Trophoblast cell (in vitro differentiated cells and primary cell): ENCODE measurements at regions not wholly inside any gene's neighbourhood (a gene's known extent, or its start where the extent isn't known, plus 50 kb on each side); places are given as distances from the start of the nearest gene placed in this dataset.

ENCODE experiments used
- DNase-seq, 2 donors: peaks; one replicate each; pipeline ENCODE4 v3.0.0-alpha.2; 2016
- H2AFZ ChIP-seq: 2 replicates; pipeline ENCODE4 v1.6.1; 2013; ENCODE audit warnings: low read length, moderate library complexity, mild to moderate bottlenecking; ENCODE audit not compliant: insufficient read depth, poor library complexity
- H2AK5ac ChIP-seq: 2 replicates; pipeline ENCODE4 v1.6.1; 2013; ENCODE audit warnings: mild to moderate bottlenecking, low read length
- H2BK120ac ChIP-seq: 2 replicates; pipeline ENCODE4 v1.6.1; 2013; ENCODE audit warnings: low read length, mild to moderate bottlenecking, moderate library complexity; ENCODE audit not compliant: insufficient read depth, poor library complexity
- H2BK12ac ChIP-seq: 2 replicates; pipeline ENCODE4 v1.6.1; 2013; ENCODE audit warnings: mild to moderate bottlenecking, low read length, moderate library complexity
- H2BK5ac ChIP-seq: 2 replicates; pipeline ENCODE4 v1.6.1; 2013; ENCODE audit warnings: low read length, low read depth, moderate library complexity, mild to moderate bottlenecking; ENCODE audit not compliant: poor library complexity
- H3K14ac ChIP-seq: 2 replicates; pipeline ENCODE4 v1.6.1; 2013; ENCODE audit warnings: mild to moderate bottlenecking, low read length
- H3K18ac ChIP-seq: 2 replicates; pipeline ENCODE4 v1.6.1; 2013; ENCODE audit warnings: mild to moderate bottlenecking, low read length
- H3K23ac ChIP-seq: 2 replicates; pipeline ENCODE4 v1.6.1; 2013; ENCODE audit warnings: low read length
- H3K27ac ChIP-seq: 2 replicates; pipeline ENCODE4 v1.5.1; 2013; ENCODE audit warnings: low read depth, mild to moderate bottlenecking, inconsistent platforms, low read length, moderate library complexity
- H3K27me3 ChIP-seq: 2 replicates; pipeline ENCODE4 v1.6.1; 2013; ENCODE audit warnings: inconsistent platforms, mild to moderate bottlenecking, low read length, moderate library complexity; ENCODE audit not compliant: insufficient read depth
- H3K36me3 ChIP-seq, 2 experiments: 1 replicate in 1 of 2; 2 replicates in 1 of 2; pipeline ENCODE4 v1.6.1; 2013; ENCODE audit warnings: low read length in 2 of 2, mild to moderate bottlenecking in 2 of 2, moderate library complexity in 1 of 2; ENCODE audit not compliant: insufficient read depth in 2 of 2, control insufficient read depth in 1 of 2
- H3K4ac ChIP-seq: 2 replicates; pipeline ENCODE4 v1.6.1; 2013; ENCODE audit warnings: low read depth, mild to moderate bottlenecking, low read length, moderate library complexity
- H3K4me1 ChIP-seq, 2 experiments: 1 replicate in 1 of 2; 2 replicates in 1 of 2; pipeline ENCODE4 v1.6.1; 2013; ENCODE audit warnings: low read length in 2 of 2, mild to moderate bottlenecking in 2 of 2, moderate library complexity in 1 of 2; ENCODE audit not compliant: insufficient read depth in 2 of 2, control insufficient read depth in 1 of 2
- H3K4me2 ChIP-seq: 2 replicates; pipeline ENCODE4 v1.6.1; 2013; ENCODE audit warnings: inconsistent platforms, mild to moderate bottlenecking, low read length, moderate library complexity
- H3K4me3 ChIP-seq: 2 replicates; pipeline ENCODE4 v1.5.1; 2013; ENCODE audit warnings: mild to moderate bottlenecking, low read depth, low read length, inconsistent platforms
- H3K79me1 ChIP-seq: one replicate; pipeline ENCODE4 v1.6.1; 2013; ENCODE audit warnings: low read length
- H3K79me2 ChIP-seq: 2 replicates; pipeline ENCODE4 v1.6.1; 2013; ENCODE audit warnings: low read length, mild to moderate bottlenecking; ENCODE audit not compliant: control insufficient read depth, insufficient read depth, poor library complexity
- H3K9ac ChIP-seq: 2 replicates; pipeline ENCODE4 v1.6.1; 2013; ENCODE audit warnings: mild to moderate bottlenecking, low read length
- H3K9me3 ChIP-seq: 2 replicates; pipeline ENCODE4 v1.6.1; 2013; ENCODE audit warnings: low read depth, mild to moderate bottlenecking, control low read depth, inconsistent platforms, low read length; ENCODE audit not compliant: insufficient read depth
- H4K12ac ChIP-seq: 2 replicates; pipeline ENCODE4 v1.6.1; 2013; ENCODE audit warnings: low read depth, mild to moderate bottlenecking, low read length, moderate library complexity
- H4K8ac ChIP-seq: 2 replicates; pipeline ENCODE4 v1.6.1; 2013; ENCODE audit warnings: low read depth, mild to moderate bottlenecking, low read length, moderate library complexity
- H4K91ac ChIP-seq: one replicate; pipeline ENCODE4 v1.6.1; 2013; ENCODE audit warnings: low read depth, mild to moderate bottlenecking, low read length, moderate library complexity
- WGBS: extraction: QIAGEN DNeasy Blood & Tissue Kit; methylation state at CpG from one replicate; pipeline ENCODE4 v1.1.7; 2013; ENCODE audit warnings: missing lambda C conversion rate; ENCODE audit not compliant: insufficient read length, insufficient coverage; ENCODE audit errors: extremely low coverage; 5-methylcytosine and 5-hydroxymethylcytosine counted together

DNA sequence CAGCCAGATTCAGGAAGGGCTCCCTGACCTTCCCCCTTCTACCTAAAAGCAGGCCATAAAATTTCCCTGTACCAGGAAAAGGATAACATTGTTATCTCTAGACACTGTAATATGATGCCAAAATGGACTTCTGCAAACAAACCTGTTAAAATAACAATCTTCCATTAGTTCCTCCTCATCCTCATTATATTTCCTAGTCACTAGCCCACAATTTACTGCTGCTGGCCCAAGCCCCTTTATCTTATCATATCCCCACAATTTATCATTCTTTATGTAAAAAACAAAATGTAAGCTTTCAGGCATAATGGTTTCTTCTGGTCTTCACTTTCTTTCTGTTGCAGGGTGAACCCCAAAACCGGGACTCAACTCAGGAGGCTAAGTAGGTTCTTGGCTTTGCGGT, 1132.1 kb upstream of the CNTN5 start:
- no peak for DNase-seq
- Histone ChIP-seq H4K8ac (no peak overlapping the region), H2BK120ac (no peak overlapping the region), H3K4me3 (no peak overlapping the region), H2AK5ac (no peak overlapping the region), H3K4ac (no peak overlapping the region), H3K79me1 (no peaks in the 10 kb centered on the region), H3K4me2 (no peak overlapping the region), H2AFZ (no peak overlapping the region), H3K18ac (no peak overlapping the region), H3K27me3 (no peaks in the 10 kb centered on the region), H4K91ac (no peak overlapping the region), H2BK5ac (no peak overlapping the region), H3K9ac (no peak overlapping the region), H3K9me3 (no peaks in the 10 kb centered on the region), H3K36me3 (no peaks in the 10 kb centered on the region), H4K12ac (no peak overlapping the region), H3K79me2 (no peaks in the 10 kb centered on the region), H2BK12ac (no peak overlapping the region), H3K14ac (no peak overlapping the region), H3K27ac (no peak overlapping the region), H3K4me1 (no peaks in the 10 kb centered on the region), H3K23ac (no peak overlapping the region)
- WGBS: no CpG with 5 or more reads among the region's 2 CpGs

DNA sequence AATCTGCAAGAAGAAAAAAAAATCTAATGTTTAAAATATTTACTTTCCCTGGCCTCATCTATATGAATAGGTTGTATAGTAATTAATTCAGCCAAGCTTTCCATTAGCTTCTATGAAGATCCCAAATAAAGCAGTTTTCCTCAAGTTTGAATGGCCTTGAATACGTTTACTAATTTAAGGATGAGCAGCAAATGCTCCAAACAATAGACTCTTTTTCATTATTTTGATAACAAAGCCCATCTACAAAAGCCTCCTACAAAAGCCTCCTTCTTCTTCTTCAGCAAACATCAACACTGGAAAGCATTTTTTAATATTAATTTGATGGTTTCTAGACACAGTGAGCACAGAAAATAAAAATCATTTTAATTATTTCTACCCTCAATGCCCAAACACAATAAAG, 1130.3 kb upstream of the CNTN5 start:
- no peak overlapping the region for H3K18ac ChIP-seq
- no peaks in the 10 kb centered on the region for H3K79me1 ChIP-seq
- WGBS: no CpG with 5 or more reads among the region's 1 CpG
- no peak overlapping the region for H3K4me3 ChIP-seq
- no peaks in the 10 kb centered on the region for H3K4me1 ChIP-seq
- H3K27ac ChIP-seq: no peak overlapping the region
- no peaks in the 10 kb centered on the region for H3K79me2 ChIP-seq
- no peak overlapping the region for H2BK12ac ChIP-seq
- no peak overlapping the region for H4K12ac ChIP-seq
- DNase-seq: no peak
- no peak overlapping the region for H2AFZ ChIP-seq
- H3K27me3 ChIP-seq: no peaks in the 10 kb centered on the region
- no peak overlapping the region for H3K14ac ChIP-seq
- no peak overlapping the region for H2AK5ac ChIP-seq
- H4K8ac ChIP-seq: no peak overlapping the region
- no peak overlapping the region for H3K9ac ChIP-seq
- H4K91ac ChIP-seq: no peak overlapping the region
- H3K23ac ChIP-seq: no peak overlapping the region
- H3K4ac ChIP-seq: no peak overlapping the region
- H3K36me3 ChIP-seq: no peaks in the 10 kb centered on the region
- no peaks in the 10 kb centered on the region for H3K9me3 ChIP-seq
- no peak overlapping the region for H2BK120ac ChIP-seq
- no peak overlapping the region for H2BK5ac ChIP-seq
- H3K4me2 ChIP-seq: no peak overlapping the region

- Histone ChIP-seq H2BK12ac (no peak overlapping the region), H3K18ac (no peak overlapping the region), H3K36me3 (no peaks in the 10 kb centered on the region), H4K8ac (no peak overlapping the region), H4K91ac (no peak overlapping the region), H3K9ac (no peak overlapping the region), H3K79me2 (no peaks in the 10 kb centered on the region), H2BK120ac (no peak overlapping the region), H3K4me2 (no peak overlapping the region), H4K12ac (no peak overlapping the region), H3K27me3 (no peaks in the 10 kb centered on the region), H3K79me1 (no peaks in the 10 kb centered on the region), H3K9me3 (no peaks in the 10 kb centered on the region), H2AK5ac (no peak overlapping the region), H3K23ac (no peak overlapping the region), H3K4me3 (no peak overlapping the region), H3K14ac (no peak overlapping the region), H3K27ac (no peak overlapping the region), H3K4me1 (no peaks in the 10 kb centered on the region), H3K4ac (no peak overlapping the region), H2AFZ (no peak overlapping the region), H2BK5ac (no peak overlapping the region)
- no CpG with 5 or more reads among the region's 2 CpGs for WGBS
- DNase-seq: no peak
Observed at GRCh38 chr11:97893612-97894011, 1127.1 kb upstream of the CNTN5 start.

- no peak overlapping the region for H2BK120ac ChIP-seq
- H2AK5ac ChIP-seq: no peak overlapping the region
- H3K27ac ChIP-seq: no peak overlapping the region
- no CpG with 5 or more reads among the region's 2 CpGs for WGBS
- no peak overlapping the region for H3K18ac ChIP-seq
- H4K12ac ChIP-seq: no peak overlapping the region
- H3K4me2 ChIP-seq: no peak overlapping the region
- H3K14ac ChIP-seq: no peak overlapping the region
- no peak overlapping the region for H3K4me3 ChIP-seq
- H3K79me1 ChIP-seq: no peaks in the 10 kb centered on the region
- H2BK12ac ChIP-seq: no peak overlapping the region
- H4K91ac ChIP-seq: no peak overlapping the region
- H3K27me3 ChIP-seq: no peaks in the 10 kb centered on the region
- H3K4ac ChIP-seq: no peak overlapping the region
- no peaks in the 10 kb centered on the region for H3K9me3 ChIP-seq
- no peak overlapping the region for H2AFZ ChIP-seq
- no peaks in the 10 kb centered on the region for H3K79me2 ChIP-seq
- no peak overlapping the region for H3K9ac ChIP-seq
- H2BK5ac ChIP-seq: no peak overlapping the region
- no peak for DNase-seq
- H3K4me1 ChIP-seq: no peaks in the 10 kb centered on the region
- H3K36me3 ChIP-seq: no peaks in the 10 kb centered on the region
- H4K8ac ChIP-seq: no peak overlapping the region
- no peak overlapping the region for H3K23ac ChIP-seq
Observed at GRCh38 chr11:97894978-97895377, 1125.8 kb upstream of the CNTN5 start.
